ENCODE measurements at regions not wholly inside any gene's neighbourhood (a gene's known extent, or its start where the extent isn't known, plus 50 kb on each side); places are given as distances from the start of the nearest gene placed in this dataset.

DNA sequence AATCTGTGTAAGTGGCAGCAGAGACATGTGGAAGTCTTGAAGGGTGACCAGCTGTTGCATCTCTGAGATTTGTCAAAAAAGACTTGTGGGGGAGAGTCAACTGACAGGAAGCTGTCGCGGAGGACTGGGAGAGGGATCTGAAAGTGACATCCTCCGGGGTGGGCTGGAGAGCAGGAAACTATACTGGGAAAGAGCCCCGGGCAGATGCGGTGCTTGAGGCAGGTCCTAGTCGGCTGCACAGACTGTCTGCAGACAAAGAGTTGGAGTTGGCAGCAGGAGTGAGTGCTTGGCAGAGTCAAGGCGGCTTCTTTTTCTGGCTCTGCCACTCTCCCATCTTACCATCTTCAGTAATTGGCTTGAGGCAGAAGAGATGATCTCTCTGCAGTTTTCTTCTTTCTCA is 294.0 kb upstream of the C1orf87 start:
- no peak for DNase-seq (ENCODE audit: low read depth in 3 of 3)

GRCh38 chr1:60359431-60359830 is 285.9 kb upstream of the C1orf87 start:
- DNase-seq (ENCODE audit: low read depth in 3 of 3): no peak

- no peak for DNase-seq (ENCODE audit: low read depth in 3 of 3)
Observed at GRCh38 chr1:60350531-60350930, 277.0 kb upstream of the C1orf87 start.

DNA sequence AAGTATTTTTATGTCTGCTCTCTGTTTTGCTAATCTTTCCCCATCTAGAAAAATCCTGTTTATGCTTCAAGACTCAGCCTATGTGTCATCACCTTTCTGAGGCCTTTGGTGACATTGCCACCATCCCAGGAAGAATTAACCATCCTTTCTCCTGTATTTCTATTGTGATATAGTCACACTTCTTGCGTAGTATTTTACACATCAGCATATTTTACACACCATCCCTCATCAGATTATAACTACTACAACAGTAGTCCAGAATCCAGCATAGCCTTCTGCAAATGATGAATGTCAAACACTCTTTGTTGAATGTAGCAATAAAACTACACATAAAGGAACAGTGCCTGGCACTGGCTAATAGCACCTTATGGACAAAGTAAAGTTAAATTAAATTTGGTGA is 275.3 kb upstream of the C1orf87 start:
- no peak for DNase-seq (ENCODE audit: low read depth in 3 of 3)

DNA sequence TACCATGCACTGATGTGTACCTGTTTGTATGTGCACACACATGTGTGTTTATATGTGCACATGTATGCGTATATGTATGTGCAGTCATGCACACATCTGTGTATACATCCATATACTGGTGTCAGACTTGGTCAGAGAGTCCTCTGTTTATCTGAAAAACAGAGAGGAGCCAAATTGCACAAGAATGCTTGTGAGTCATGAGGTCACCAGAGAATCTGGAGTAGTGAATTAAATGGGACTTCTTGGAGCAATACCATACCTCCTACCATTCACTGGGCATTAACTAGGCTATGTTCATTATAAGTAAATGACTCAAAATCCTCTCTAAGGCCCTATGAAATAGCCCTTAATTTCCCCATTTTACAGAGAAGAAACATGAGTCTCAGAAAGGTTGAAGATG is 272.1 kb upstream of the C1orf87 start:
- no peak for DNase-seq (ENCODE audit: low read depth in 3 of 3)

GRCh38 chr1:60345049-60345448 is 271.5 kb upstream of the C1orf87 start:
- DNase-seq (ENCODE audit: low read depth in 3 of 3): no peak

GRCh38 chr1:60343736-60344135 is 270.2 kb upstream of the C1orf87 start:
- no peak for DNase-seq (ENCODE audit: low read depth in 3 of 3)

DNA sequence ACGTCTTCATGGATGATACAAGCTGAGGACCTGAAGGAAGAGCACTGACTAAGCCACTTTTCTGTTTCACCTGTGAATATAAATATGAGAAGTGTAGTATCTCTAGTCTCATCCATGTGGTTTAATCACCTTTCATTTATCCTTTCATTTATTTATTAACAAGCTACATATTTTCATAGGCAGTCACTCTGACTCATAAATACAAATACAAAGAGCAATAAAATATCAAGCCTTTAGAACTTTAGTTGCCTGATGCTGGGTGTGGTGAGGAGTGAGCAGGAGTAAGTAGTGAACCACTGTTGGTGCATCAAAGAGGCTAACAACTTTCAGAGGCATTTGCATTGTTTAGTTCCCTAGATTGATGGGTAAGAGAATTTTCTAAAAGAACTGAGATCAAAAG is 269.0 kb upstream of the C1orf87 start:
- DNase-seq (ENCODE audit: low read depth in 3 of 3): no peak

- no peak for DNase-seq (ENCODE audit: low read depth in 3 of 3)
Observed at GRCh38 chr1:60341274-60341673, 267.7 kb upstream of the C1orf87 start.

- no peak for DNase-seq (ENCODE audit: low read depth in 3 of 3)
Observed at GRCh38 chr1:60331647-60332046, 258.1 kb upstream of the C1orf87 start.

GRCh38 chr1:60329651-60330050 is 256.1 kb upstream of the C1orf87 start:
- no peak for DNase-seq (ENCODE audit: low read depth in 3 of 3)

DNA sequence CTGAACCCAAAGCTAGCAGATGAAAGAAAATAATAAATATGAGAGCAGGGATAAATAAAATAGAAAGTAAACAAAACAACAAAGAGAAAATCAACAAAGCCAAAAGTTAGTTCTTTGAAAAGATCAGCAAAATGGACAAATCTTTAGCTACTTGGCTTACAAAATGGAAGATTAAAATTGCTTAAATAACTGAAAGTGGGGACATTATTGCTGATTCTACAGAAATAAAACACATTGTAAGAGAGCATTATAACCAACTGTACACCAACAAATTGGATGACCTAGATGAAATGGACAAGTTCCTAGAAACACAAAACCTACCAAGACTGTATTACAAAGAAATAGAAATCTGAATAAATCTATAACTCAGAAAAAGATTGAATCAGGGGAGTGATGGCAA is 238.3 kb upstream of the C1orf87 start:
- DNase-seq (ENCODE audit: low read depth in 3 of 3): no peak

DNA sequence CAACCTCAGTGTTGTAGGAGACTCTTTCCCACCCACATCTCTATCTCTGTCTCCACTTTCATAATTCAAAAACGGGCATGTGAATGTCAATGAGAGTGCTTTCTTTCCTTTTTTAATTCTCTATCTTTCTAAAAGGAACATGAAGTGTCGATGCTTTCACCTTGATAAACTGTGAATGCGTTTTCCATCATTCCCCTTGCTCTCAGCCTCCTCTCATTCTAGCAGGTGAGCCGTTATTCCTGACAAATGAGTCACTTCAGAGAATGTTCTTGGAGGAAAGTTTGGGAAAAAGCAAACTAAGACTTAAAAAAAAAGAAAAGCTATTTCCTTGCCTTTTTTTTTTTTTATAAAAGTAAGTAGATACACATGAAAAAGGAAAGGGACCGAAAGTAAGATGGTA is 226.0 kb upstream of the C1orf87 start:
- DNase-seq (ENCODE audit: low read depth in 3 of 3): no peak

GRCh38 chr1:60298290-60298689 is 224.7 kb upstream of the C1orf87 start:
- no peak for DNase-seq (ENCODE audit: low read depth in 3 of 3)

- DNase-seq (ENCODE audit: low read depth in 3 of 3): no peak
Observed at GRCh38 chr1:60296794-60297193, 223.2 kb upstream of the C1orf87 start.

DNA sequence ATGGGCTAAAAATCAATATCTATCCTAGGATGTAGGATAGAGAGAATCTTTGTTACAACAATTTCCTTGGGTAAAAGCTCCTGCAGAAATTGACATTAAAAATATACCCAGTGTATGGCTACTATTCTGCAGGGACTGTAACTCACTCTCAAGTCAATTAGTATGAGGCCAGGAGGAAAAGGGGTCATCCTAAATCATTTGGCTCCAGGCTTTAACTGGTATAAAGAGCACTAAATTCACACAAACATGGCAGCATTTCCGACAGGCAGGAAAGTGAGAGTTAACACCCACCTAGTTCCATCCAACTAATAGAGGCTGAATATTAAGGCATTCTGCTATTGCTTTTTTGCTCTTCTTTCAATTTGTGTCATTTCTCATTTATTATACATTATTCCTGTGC is 218.6 kb upstream of the C1orf87 start:
- no peak for DNase-seq (ENCODE audit: low read depth in 3 of 3)

DNA sequence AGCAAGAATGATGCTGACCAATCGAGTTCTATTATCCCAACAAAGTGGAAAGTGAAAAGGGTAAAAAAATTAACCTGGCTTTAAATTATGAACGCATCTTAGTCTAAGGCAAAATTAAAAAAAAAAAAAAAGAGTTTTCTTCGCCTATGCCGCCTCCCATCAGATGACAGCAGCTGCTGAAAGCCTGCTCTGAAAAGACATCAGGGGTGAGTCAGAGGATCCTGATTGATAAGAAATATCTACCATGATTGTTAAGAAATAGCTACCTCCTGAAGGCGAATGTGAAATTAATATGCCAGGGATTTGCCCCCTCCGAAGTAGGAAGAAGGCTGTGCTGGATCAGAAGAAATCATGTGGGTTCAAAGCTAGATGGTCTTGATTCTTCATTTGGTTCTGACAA is 216.8 kb upstream of the C1orf87 start:
- no peak for DNase-seq (ENCODE audit: low read depth in 3 of 3)

- no peak for DNase-seq (ENCODE audit: low read depth in 3 of 3)
Observed at GRCh38 chr1:60287536-60287935, 214.0 kb upstream of the C1orf87 start.

GRCh38 chr1:60283690-60284089 is 210.1 kb upstream of the C1orf87 start:
- DNase-seq (ENCODE audit: low read depth in 3 of 3): no peak

DNA sequence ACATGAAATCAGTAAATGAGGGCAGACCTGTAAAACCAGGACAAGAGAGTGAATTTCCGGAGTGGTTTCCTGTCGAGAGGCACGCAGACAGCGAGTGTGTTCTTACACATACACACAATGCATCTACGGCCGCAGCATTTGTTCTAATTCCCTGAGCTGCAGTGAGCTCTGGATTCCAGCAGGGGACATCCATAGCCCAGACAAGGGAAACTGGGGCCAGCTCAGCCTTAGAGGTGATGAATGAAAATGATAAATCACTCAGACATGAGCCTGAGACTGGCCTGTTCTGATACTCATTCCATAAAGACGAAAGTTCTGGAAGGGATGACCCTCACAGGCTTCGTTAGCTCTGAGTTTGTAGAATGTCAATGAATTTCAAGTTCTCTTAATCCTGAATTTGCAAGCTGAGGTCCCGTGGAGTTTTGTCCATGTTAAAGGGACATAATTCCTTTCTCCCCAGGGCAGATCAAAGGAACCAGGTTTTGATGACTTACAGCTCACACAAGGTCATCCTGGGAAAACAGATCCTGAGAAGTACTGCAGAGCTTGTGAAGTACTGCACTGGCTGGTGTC is 207.9 kb upstream of the C1orf87 start:
- DNase-seq (ENCODE audit: low read depth in 3 of 3): no peak

DNA sequence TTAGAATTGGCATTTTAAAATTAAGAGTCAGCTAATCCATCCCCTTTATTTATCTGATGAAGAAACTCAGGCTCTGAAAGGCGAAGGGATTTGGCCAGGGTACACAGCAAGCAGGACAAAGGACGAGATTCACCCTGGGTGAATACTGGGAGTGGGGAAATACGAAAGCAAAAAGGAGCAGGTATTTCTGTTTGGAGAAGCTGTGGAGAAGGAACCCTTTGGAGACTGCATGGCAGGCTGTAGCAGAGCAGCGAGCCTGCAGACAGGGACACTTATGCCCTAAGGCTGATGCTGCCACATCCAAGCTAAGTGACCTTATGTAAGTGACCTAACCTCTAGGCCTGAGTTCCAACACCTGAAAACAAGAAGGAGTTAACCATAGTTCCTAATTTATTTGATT is 207.2 kb upstream of the C1orf87 start:
- DNase-seq (ENCODE audit: low read depth in 3 of 3): no peak

DNA sequence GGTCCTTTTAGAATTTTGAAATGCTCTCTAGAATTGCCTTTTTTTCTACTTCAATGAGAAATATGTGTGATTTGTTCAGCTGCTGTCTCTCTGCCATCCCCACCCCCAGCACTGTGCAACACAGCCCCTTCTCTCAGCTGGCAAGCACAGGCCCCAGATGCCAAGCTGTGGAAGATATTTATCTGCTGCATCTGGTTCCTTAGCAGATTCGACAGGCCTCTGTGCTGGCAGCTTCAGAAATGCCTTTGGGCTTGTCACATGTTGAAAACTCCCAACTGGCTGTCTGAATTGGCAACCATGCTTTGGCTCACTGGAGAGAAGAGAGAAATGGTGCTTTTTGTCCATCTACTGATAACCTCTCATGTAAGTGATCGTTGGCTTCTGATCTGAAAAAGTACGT is 206.7 kb upstream of the C1orf87 start:
- no peak for DNase-seq (ENCODE audit: low read depth in 3 of 3)

DNA sequence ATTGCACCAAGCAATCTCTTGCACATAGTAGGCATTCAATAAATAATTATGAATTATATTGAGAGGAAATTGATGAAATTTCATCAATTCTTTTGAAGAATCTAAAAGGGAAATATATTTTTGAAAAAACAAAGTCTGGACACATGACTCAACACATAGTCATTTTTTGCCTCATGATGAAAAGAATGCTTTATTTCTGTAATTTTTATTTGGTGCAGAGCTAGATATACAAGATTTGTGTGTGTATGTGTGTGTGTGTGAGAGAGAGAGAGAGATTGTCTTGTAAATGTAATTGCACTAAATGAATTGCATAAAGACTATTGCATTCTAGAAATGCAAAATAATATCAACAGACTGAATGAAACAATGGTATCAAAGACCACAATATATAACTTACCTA is 206.2 kb upstream of the C1orf87 start:
- no peak for DNase-seq (ENCODE audit: low read depth in 3 of 3)

GRCh38 chr1:60277269-60277668 is 203.7 kb upstream of the C1orf87 start:
- DNase-seq (ENCODE audit: low read depth in 3 of 3): no peak

All from stimulated activated CD4-positive, alpha-beta T cell treated with anti-CD3 and anti-CD28 coated beads, TNF-alpha, amount 100 ng/mL, for 4 hours (primary cell).